ENCODE measurements at regions not wholly inside any gene's neighbourhood (a gene's known extent, or its start where the extent isn't known, plus 50 kb on each side); places are given as distances from the start of the nearest gene placed in this dataset.
A peak's percentile ranks its signal among the peaks of the same experiment; 100 is the strongest.

- no peak overlapping the region for H3K4me3 ChIP-seq
- peaks cover 0 to 34% (median 17%) of the 10 kb centered on the region in 12 donors for H3K4me1 ChIP-seq
- 94 to 98% (median 96%) methylated on average over 3 of the region's 3 CpGs for WGBS, 4 donors
- no peak for DNase-seq
- no peaks in the 10 kb centered on the region for H3K36me3 ChIP-seq
- no peak for TF ChIP-seq POLR2A (IDR thresholded peaks at IDR 0.05)
- TF ChIP-seq, protein P1, sequence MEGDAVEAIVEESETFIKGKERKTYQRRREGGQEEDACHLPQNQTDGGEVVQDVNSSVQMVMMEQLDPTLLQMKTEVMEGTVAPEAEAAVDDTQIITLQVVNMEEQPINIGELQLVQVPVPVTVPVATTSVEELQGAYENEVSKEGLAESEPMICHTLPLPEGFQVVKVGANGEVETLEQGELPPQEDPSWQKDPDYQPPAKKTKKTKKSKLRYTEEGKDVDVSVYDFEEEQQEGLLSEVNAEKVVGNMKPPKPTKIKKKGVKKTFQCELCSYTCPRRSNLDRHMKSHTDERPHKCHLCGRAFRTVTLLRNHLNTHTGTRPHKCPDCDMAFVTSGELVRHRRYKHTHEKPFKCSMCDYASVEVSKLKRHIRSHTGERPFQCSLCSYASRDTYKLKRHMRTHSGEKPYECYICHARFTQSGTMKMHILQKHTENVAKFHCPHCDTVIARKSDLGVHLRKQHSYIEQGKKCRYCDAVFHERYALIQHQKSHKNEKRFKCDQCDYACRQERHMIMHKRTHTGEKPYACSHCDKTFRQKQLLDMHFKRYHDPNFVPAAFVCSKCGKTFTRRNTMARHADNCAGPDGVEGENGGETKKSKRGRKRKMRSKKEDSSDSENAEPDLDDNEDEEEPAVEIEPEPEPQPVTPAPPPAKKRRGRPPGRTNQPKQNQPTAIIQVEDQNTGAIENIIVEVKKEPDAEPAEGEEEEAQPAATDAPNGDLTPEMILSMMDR (IDR thresholded peaks at IDR 0.05), result no peak
- H3K27ac ChIP-seq, result no peak overlapping the region
- no peaks in the 10 kb centered on the region for H3K9me3 ChIP-seq
- no peak for ATAC-seq
- no peaks in the 10 kb centered on the region for H3K27me3 ChIP-seq
- intact Hi-C loops (cut with DNase I), result loop anchor here in 1 of 10 donors (5.0 to 10.0 kb wide), 2 partner anchors 40 to 128 kb away; no protein-coding TSS in a partner anchor
Measured at GRCh38 chr5:112682621-112683061, 55.0 kb upstream of the APC start.

- 34 to 61% (median 45%) methylated on average over 1 of the region's 1 CpG for WGBS, 4 donors
- Histone ChIP-seq H3K27ac (peak overlapping the region in 11 of 12 donors; percentile 6 to 82 (median 52)), H3K9me3 (no peaks in the 10 kb centered on the region)
Measured at GRCh38 chr5:112684121-112684520, 53.6 kb upstream of the APC start.

GRCh38 chr5:112684737-112685136, 52.9 kb upstream of the APC start:
- Histone ChIP-seq H3K27ac (peak overlapping the region; percentile 1 to 82 (median 58)), H3K9me3 (no peaks in the 10 kb centered on the region), H3K27me3 (no peaks in the 10 kb centered on the region), H3K4me3 (no peak overlapping the region), H3K4me1 (peaks cover 0 to 37% (median 17%) of the 10 kb centered on the region in 12 donors), H3K36me3 (no peaks in the 10 kb centered on the region)
- intact Hi-C loops (cut with DNase I), result loop anchor here in 1 of 10 donors (5.0 to 10.0 kb wide), 2 partner anchors 42 to 130 kb away; no protein-coding TSS in a partner anchor
- DNase-seq, result peak in 4 of 5 donors; percentile 40 to 49 (median 42)
- peak; percentile 93 to 96 (median 95) for ATAC-seq
- WGBS, 4 donors, result 26 to 34% (median 30%) methylated on average over 4 of the region's 4 CpGs
- TF ChIP-seq POLR2A (IDR thresholded peaks at IDR 0.05), result no peak
- TF ChIP-seq, protein P1 (IDR thresholded peaks at IDR 0.05), result no peak

More at GRCh38 chr5:112684121-112684520, 53.6 kb upstream of the APC start:
- Histone ChIP-seq H3K4me1 (peaks cover 0 to 34% (median 17%) of the 10 kb centered on the region in 12 donors), H3K4me3 (no peak overlapping the region), H3K36me3 (no peaks in the 10 kb centered on the region), H3K27me3 (no peaks in the 10 kb centered on the region)
- DNase-seq, result no peak
- intact Hi-C loops (cut with DNase I), result loop anchor here in 1 of 10 donors (5.0 to 10.0 kb wide), 2 partner anchors 42 to 129 kb away; no protein-coding TSS in a partner anchor
- ATAC-seq, result no peak
- TF ChIP-seq, protein P1 (IDR thresholded peaks at IDR 0.05), result no peak
- no peak for TF ChIP-seq POLR2A (IDR thresholded peaks at IDR 0.05)

DNA sequence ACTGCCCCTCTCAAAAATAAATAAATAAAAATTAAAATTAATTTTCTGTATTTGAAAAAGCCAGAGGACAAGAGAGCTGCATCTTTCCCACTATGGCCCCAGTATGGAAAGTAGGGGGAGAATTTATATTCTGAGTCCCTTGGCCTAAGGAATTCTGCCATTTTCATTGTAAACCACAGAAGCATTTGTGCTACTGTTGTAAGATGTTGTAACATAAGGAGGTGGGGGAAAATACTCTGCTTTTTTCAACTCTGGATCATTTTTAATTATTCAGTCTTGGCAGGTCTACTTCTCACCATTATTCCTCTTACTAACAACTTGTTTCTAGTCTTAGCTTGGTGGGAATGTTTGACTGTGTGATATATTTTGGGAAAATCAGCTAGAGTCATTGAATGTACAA, 52.3 kb upstream of the APC start:
- peak overlapping the region; percentile 1 to 82 (median 58) for H3K27ac ChIP-seq
- H3K4me3 ChIP-seq, result no peak overlapping the region
- no peaks in the 10 kb centered on the region for H3K27me3 ChIP-seq
- no peak for ATAC-seq
- no peaks in the 10 kb centered on the region for H3K9me3 ChIP-seq
- intact Hi-C loops (cut with DNase I), result loop anchor here in 1 of 10 donors (10.0 kb wide), 1 partner anchor 131 kb away; no protein-coding TSS in a partner anchor
- peaks cover 0 to 37% (median 17%) of the 10 kb centered on the region in 12 donors for H3K4me1 ChIP-seq
- TF ChIP-seq, protein P1 (IDR thresholded peaks at IDR 0.05), result no peak
- TF ChIP-seq POLR2A (IDR thresholded peaks at IDR 0.05), result no peak
- no peak for DNase-seq
- no peaks in the 10 kb centered on the region for H3K36me3 ChIP-seq

All from heart left ventricle (tissue), 16 donors.